Activated CD8-positive, alpha-beta memory T cell treated with anti-CD3 and anti-CD28 coated beads, Interleukin-2, amount 10 ng/mL, durations not matched to agents 7 days and 5 days (primary cell): ENCODE measurements at regions not wholly inside any gene's neighbourhood (a gene's known extent, or its start where the extent isn't known, plus 50 kb on each side); places are given as distances from the start of the nearest gene placed in this dataset.

ENCODE experiments used
- ATAC-seq: fragments of 150-1000 bp; cut with Tn5 transposase; one replicate; pipeline ENCODE4 v1.10.0; 2021; ENCODE audit warnings: moderate library complexity
- CTCF ChIA-PET: fragments of 350-600 bp; sonication (Branson Sonifier 250); formaldehyde crosslinking; loops from one replicate; lab custom pipeline; 2021; ENCODE audit warnings: antibody characterized with exemption; lab: Charles Lee
- DNase-seq: peaks from one replicate; pipeline ENCODE4 v3.0.0-alpha.2; 2020
- H3K27ac Mint-ChIP-seq: one replicate; pipeline ENCODE4 v1.8.0; 2021; ENCODE audit warnings: mild to moderate bottlenecking, mixed read lengths
- H3K27me3 Mint-ChIP-seq: one replicate; pipeline ENCODE4 v1.8.0; 2021; ENCODE audit warnings: mixed read lengths
- H3K36me3 Mint-ChIP-seq: one replicate; pipeline ENCODE4 v1.8.0; 2021; ENCODE audit warnings: mild to moderate bottlenecking, mixed read lengths
- H3K4me1 Mint-ChIP-seq: one replicate; pipeline ENCODE4 v1.8.0; 2021; ENCODE audit warnings: mixed read lengths
- H3K4me3 Mint-ChIP-seq: one replicate; pipeline ENCODE4 v1.8.0; 2021; ENCODE audit warnings: mild to moderate bottlenecking, moderate library complexity, mixed read lengths
- H3K9me3 Mint-ChIP-seq: one replicate; pipeline ENCODE4 v1.8.0; 2022; ENCODE audit warnings: low read depth, mixed read lengths

DNA sequence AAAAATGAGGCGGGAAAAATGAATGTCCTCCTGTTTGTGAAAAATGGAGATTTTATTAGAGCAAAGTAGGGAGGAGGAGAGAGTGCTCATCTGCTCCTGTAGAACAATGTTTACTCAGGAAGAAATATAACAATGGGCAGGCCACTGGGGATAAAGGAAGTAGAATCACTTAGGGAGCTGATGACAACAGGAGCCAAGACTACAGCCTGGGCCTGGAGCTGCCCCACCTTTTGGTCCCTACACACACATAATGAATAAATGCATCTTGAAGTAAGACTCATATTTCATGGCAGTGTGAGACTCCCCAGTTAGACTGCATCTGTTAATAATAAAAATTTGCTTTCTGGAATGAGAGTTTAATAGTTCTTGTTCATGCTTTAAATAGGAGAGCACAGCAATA is 1939.8 kb downstream of the EFNA5 start:
- ATAC-seq (no peak), DNase-seq (no peak)
- CTCF ChIA-PET, result no interaction called here
- no peaks in the 10 kb centered on the region for H3K36me3 Mint-ChIP-seq
- no peak overlapping the region for H3K27ac Mint-ChIP-seq
- H3K27me3 Mint-ChIP-seq, result no peaks in the 10 kb centered on the region
- no peak overlapping the region for H3K4me3 Mint-ChIP-seq
- peaks cover 3% of the 10 kb centered on the region for H3K9me3 Mint-ChIP-seq
- H3K4me1 Mint-ChIP-seq, result no peaks in the 10 kb centered on the region

DNA sequence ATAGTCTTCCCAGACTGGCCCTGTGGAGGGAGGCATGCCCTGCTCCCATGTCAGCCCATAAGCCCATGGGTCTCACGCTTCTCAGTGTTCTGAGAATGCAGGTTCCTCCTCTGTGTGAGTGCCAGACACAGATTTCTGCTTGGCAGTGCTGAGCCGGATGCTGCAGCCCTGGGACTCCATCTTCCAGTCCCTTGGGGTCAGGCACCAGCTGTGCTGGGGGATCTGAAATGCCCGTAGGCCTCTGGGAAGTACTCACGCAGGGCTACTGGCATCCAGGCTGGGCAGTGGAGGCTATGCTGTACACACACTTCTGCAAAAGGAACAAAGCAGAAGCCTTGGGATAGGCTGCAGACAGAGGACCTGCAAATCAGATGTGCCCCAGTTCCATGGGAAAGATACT is 1944.6 kb downstream of the EFNA5 start:
- Mint-ChIP-seq H3K36me3 (no peaks in the 10 kb centered on the region), H3K9me3 (peaks cover 7% of the 10 kb centered on the region), H3K27ac (no peak overlapping the region), H3K27me3 (no peaks in the 10 kb centered on the region), H3K4me1 (no peaks in the 10 kb centered on the region), H3K4me3 (no peak overlapping the region)
- DNase-seq (no peak), ATAC-seq (no peak)
- CTCF ChIA-PET, result no interaction called here

DNA sequence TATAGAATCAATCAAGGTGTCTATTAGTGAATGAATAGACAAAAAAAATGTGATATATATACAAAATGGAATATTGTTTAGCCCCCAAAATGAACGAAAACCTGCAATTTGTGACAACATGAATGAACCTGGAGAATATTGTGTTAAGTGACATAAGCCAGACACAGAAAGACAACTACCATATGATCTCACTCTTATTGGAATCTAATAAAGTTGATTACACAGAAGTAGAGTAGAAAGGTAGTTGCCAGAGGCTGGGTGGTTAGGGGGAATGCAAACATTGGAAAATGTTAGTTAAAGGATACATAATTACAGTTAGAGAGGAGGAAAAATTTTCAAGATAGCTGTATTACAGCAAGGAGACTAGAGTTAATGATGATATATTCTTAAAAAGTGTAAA is 1962.3 kb downstream of the EFNA5 start:
- ATAC-seq (no peak), DNase-seq (no peak)
- H3K4me3 Mint-ChIP-seq, result no peak overlapping the region
- no peak overlapping the region for H3K27ac Mint-ChIP-seq
- no peaks in the 10 kb centered on the region for H3K4me1 Mint-ChIP-seq
- CTCF ChIA-PET, result no interaction called here
- no peaks in the 10 kb centered on the region for H3K36me3 Mint-ChIP-seq
- no peaks in the 10 kb centered on the region for H3K27me3 Mint-ChIP-seq
- H3K9me3 Mint-ChIP-seq, result peaks cover 6% of the 10 kb centered on the region

GRCh38 chr5:105702323-105702722 is 1968.4 kb downstream of the EFNA5 start:
- DNase-seq (no peak), ATAC-seq (no peak)
- CTCF ChIA-PET, result no interaction called here
- Mint-ChIP-seq H3K27me3 (no peaks in the 10 kb centered on the region), H3K27ac (no peak overlapping the region), H3K36me3 (no peaks in the 10 kb centered on the region), H3K9me3 (peaks cover 16% of the 10 kb centered on the region), H3K4me1 (no peaks in the 10 kb centered on the region), H3K4me3 (no peak overlapping the region)

DNA sequence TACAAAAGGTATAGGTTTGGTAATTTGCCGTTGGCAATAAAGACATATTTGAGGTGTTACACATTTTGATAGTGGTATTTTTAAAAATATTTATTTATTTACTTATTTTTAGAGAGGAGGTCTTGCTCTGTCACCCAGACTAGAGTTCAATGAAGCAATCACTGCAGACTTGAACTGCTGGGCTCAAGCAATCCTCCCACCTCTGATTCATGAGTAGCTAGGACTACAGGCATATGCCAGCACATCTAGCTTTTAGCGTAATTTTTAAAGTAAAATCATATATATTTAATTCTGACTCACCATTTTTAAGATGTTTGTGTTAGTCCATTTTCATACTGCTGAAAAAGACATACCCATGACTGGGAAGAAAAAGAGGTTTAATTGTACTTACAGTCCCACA is 1974.3 kb downstream of the EFNA5 start:
- Mint-ChIP-seq H3K36me3 (no peaks in the 10 kb centered on the region), H3K9me3 (peaks cover 15% of the 10 kb centered on the region), H3K27me3 (no peaks in the 10 kb centered on the region), H3K4me1 (no peaks in the 10 kb centered on the region), H3K4me3 (no peak overlapping the region), H3K27ac (no peak overlapping the region)
- CTCF ChIA-PET, result no interaction called here
- no peak for ATAC-seq
- no peak for DNase-seq

GRCh38 chr5:105695941-105696340 is 1974.8 kb downstream of the EFNA5 start:
- no peaks in the 10 kb centered on the region for H3K27me3 Mint-ChIP-seq
- no peaks in the 10 kb centered on the region for H3K4me1 Mint-ChIP-seq
- no peak overlapping the region for H3K4me3 Mint-ChIP-seq
- no peak overlapping the region for H3K27ac Mint-ChIP-seq
- no peaks in the 10 kb centered on the region for H3K36me3 Mint-ChIP-seq
- H3K9me3 Mint-ChIP-seq, result peaks cover 13% of the 10 kb centered on the region
- no peak for DNase-seq
- CTCF ChIA-PET, result no interaction called here
- ATAC-seq, result no peak

- H3K9me3 Mint-ChIP-seq, result peaks cover 3% of the 10 kb centered on the region
- no peak overlapping the region for H3K27ac Mint-ChIP-seq
- CTCF ChIA-PET, result no interaction called here
- no peaks in the 10 kb centered on the region for H3K36me3 Mint-ChIP-seq
- DNase-seq (no peak), ATAC-seq (no peak)
- H3K27me3 Mint-ChIP-seq, result no peaks in the 10 kb centered on the region
- no peaks in the 10 kb centered on the region for H3K4me1 Mint-ChIP-seq
- H3K4me3 Mint-ChIP-seq, result no peak overlapping the region
These were observed 1981.1 kb downstream of the EFNA5 start for GRCh38 chr5:105689596-105689995.

- H3K4me3 Mint-ChIP-seq, result no peak overlapping the region
- ATAC-seq (no peak), DNase-seq (no peak)
- CTCF ChIA-PET, result no interaction called here
- H3K4me1 Mint-ChIP-seq, result no peaks in the 10 kb centered on the region
- peaks cover 3% of the 10 kb centered on the region for H3K9me3 Mint-ChIP-seq
- no peaks in the 10 kb centered on the region for H3K36me3 Mint-ChIP-seq
- H3K27ac Mint-ChIP-seq, result no peak overlapping the region
- H3K27me3 Mint-ChIP-seq, result no peaks in the 10 kb centered on the region
These were observed 1982.4 kb downstream of the EFNA5 start for GRCh38 chr5:105688227-105688792.

DNA sequence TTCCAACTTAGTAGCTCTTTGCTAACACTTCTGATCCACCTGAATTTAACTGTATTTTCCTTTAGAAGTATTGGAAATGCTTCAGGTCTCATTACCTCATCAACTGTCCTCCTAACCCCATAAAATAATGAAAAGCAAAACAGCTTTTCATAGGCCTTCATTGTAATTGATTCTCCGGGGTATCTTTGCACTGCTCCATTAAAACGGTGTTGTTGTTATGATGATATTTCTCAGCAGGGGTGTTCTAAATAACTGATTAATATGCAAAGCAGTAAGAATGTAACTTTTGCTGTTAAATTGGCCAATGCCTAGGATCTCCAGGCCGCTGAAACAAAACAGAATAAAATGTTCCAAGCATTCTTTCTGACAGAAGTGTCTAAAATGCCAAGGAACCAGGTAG is 1983.2 kb downstream of the EFNA5 start:
- Mint-ChIP-seq H3K4me3 (no peak overlapping the region), H3K9me3 (no peaks in the 10 kb centered on the region), H3K27me3 (no peaks in the 10 kb centered on the region), H3K36me3 (no peaks in the 10 kb centered on the region), H3K27ac (no peak overlapping the region), H3K4me1 (no peaks in the 10 kb centered on the region)
- no peak for DNase-seq
- ATAC-seq, result no peak
- CTCF ChIA-PET, result no interaction called here

DNA sequence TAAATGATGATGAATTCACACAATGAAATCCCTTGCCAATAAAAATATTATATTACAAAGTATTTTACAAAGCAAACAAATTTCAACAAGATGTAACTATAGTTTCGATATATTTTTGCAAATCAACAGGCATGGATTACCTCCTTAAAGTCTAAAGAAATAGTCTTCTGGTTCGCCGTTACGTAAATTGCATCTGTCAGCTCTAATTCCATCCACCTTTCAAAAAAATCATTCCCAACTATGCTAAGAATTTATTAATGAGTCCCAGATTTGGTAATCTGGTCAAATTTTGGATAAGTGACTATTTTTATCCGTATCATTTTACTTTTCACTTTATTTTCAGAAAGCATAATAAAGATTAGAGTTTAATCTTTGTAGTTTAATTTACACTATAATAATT is 1984.9 kb downstream of the EFNA5 start:
- Mint-ChIP-seq H3K27me3 (no peaks in the 10 kb centered on the region), H3K4me3 (no peak overlapping the region), H3K9me3 (no peaks in the 10 kb centered on the region), H3K27ac (no peak overlapping the region), H3K36me3 (no peaks in the 10 kb centered on the region), H3K4me1 (no peaks in the 10 kb centered on the region)
- CTCF ChIA-PET, result no interaction called here
- no peak for DNase-seq
- no peak for ATAC-seq

GRCh38 chr5:105684799-105685198 is 1985.9 kb downstream of the EFNA5 start:
- CTCF ChIA-PET, result no interaction called here
- DNase-seq (no peak), ATAC-seq (no peak)
- H3K9me3 Mint-ChIP-seq, result peaks cover 2% of the 10 kb centered on the region
- H3K27ac Mint-ChIP-seq, result no peak overlapping the region
- H3K4me1 Mint-ChIP-seq, result no peaks in the 10 kb centered on the region
- H3K27me3 Mint-ChIP-seq, result no peaks in the 10 kb centered on the region
- H3K36me3 Mint-ChIP-seq, result no peaks in the 10 kb centered on the region
- H3K4me3 Mint-ChIP-seq, result no peak overlapping the region

GRCh38 chr5:105680858-105681475 is 1989.8 kb downstream of the EFNA5 start:
- ATAC-seq (no peak), DNase-seq (no peak)
- Mint-ChIP-seq H3K4me1 (no peaks in the 10 kb centered on the region), H3K9me3 (peaks cover 2% of the 10 kb centered on the region), H3K27me3 (no peaks in the 10 kb centered on the region), H3K4me3 (no peak overlapping the region), H3K36me3 (no peaks in the 10 kb centered on the region), H3K27ac (no peak overlapping the region)
- CTCF ChIA-PET, result no interaction called here

GRCh38 chr5:105677291-105677690 is 1993.4 kb downstream of the EFNA5 start:
- Mint-ChIP-seq H3K36me3 (no peaks in the 10 kb centered on the region), H3K9me3 (peaks cover 2% of the 10 kb centered on the region), H3K27me3 (no peaks in the 10 kb centered on the region), H3K4me3 (no peak overlapping the region), H3K4me1 (no peaks in the 10 kb centered on the region), H3K27ac (no peak overlapping the region)
- CTCF ChIA-PET, result no interaction called here
- no peak for DNase-seq
- no peak for ATAC-seq

DNA sequence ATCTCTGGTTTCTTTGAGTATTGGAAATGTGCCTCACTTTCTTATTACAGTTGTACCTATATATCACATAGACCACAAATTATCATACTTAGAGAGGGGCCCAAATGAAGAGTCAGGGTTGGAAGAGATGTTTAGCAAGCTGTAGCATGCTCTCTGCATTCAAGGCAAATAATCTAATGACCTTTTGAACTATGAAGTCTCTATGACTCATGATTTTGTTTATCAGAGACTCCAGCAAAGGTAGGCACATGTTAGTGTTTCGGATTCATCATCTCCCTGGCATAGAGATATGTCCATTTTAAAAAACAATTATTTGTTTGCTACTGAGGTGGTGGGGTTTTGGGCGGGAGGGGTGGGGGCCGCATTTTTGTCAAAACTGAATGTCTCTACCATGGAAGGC is 2000.1 kb downstream of the EFNA5 start:
- ATAC-seq (no peak), DNase-seq (no peak)
- Mint-ChIP-seq H3K9me3 (peaks cover 14% of the 10 kb centered on the region), H3K4me3 (no peak overlapping the region), H3K27ac (no peak overlapping the region), H3K36me3 (no peaks in the 10 kb centered on the region), H3K27me3 (no peaks in the 10 kb centered on the region), H3K4me1 (no peaks in the 10 kb centered on the region)
- CTCF ChIA-PET, result no interaction called here

DNA sequence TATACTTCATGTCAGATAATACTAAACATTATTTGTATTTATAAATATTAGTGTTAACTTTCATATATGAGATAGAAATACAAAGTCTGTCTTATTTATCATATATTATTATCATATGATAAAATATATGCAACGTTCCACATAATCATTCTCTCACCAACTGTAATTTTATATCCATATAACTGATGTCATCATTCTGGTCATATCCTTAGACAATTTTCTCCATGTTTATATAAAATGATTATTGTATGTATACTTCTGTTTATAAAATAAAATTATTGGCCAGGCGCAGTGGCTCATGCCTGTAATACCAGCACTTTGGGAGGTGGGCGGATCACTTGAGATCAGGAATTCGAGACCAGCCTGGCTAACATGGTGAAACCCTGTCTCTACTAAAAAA is 2007.1 kb downstream of the EFNA5 start:
- CTCF ChIA-PET, result no interaction called here
- Mint-ChIP-seq H3K9me3 (peaks cover 6% of the 10 kb centered on the region), H3K36me3 (no peaks in the 10 kb centered on the region), H3K4me3 (no peak overlapping the region), H3K4me1 (no peaks in the 10 kb centered on the region), H3K27ac (no peak overlapping the region), H3K27me3 (no peaks in the 10 kb centered on the region)
- DNase-seq, result no peak
- ATAC-seq, result no peak
